Fibroblast of the aortic adventitia (primary cell): ENCODE measurements at regions not wholly inside any gene's neighbourhood (a gene's known extent, or its start where the extent isn't known, plus 50 kb on each side); places are given as distances from the start of the nearest gene placed in this dataset.

ENCODE experiments used
- DNase-seq: peaks from one replicate; pipeline ENCODE4 v3.0.0-alpha.2; 2010; ENCODE audit warnings: low read depth
- H3K4me3 ChIP-seq: 2 replicates; pipeline ENCODE4 v1.5.1; 2011; ENCODE audit warnings: low read depth, mild to moderate bottlenecking, control low read depth, low read length, moderate library complexity
- CTCF ChIP-seq: IDR thresholded peaks from 2 replicates; pipeline ENCODE4 v1.5.1; 2011; ENCODE audit warnings: mild to moderate bottlenecking, low read length, control low read depth, inconsistent platforms; ENCODE audit not compliant: insufficient read depth

GRCh38 chr13:69601661-69602060, 506.0 kb upstream of the ATXN8OS start:
- no peak for DNase-seq
- H3K4me3 ChIP-seq = no peak overlapping the region
- TF ChIP-seq CTCF = no peak

- DNase-seq = no peak
- no peak for TF ChIP-seq CTCF
- H3K4me3 ChIP-seq = no peak overlapping the region
These were observed 506.8 kb upstream of the ATXN8OS start for GRCh38 chr13:69600811-69601210.

GRCh38 chr13:69597088-69597487, 510.5 kb upstream of the ATXN8OS start:
- H3K4me3 ChIP-seq = no peak overlapping the region
- no peak for DNase-seq
- no peak for TF ChIP-seq CTCF

GRCh38 chr13:69595181-69595580, 512.4 kb upstream of the ATXN8OS start:
- no peak for DNase-seq
- H3K4me3 ChIP-seq = no peak overlapping the region
- TF ChIP-seq CTCF = no peak

GRCh38 chr13:69591437-69591836, 516.2 kb upstream of the ATXN8OS start:
- no peak for DNase-seq
- TF ChIP-seq CTCF = no peak
- H3K4me3 ChIP-seq = no peak overlapping the region

- no peak for TF ChIP-seq CTCF
- DNase-seq = no peak
- no peak overlapping the region for H3K4me3 ChIP-seq
These were observed 517.9 kb upstream of the ATXN8OS start for GRCh38 chr13:69589531-69590235.

GRCh38 chr13:69585656-69586055, 522.0 kb upstream of the ATXN8OS start:
- DNase-seq = no peak
- no peak overlapping the region for H3K4me3 ChIP-seq
- no peak for TF ChIP-seq CTCF
